ENCODE measurements at regions not wholly inside any gene's neighbourhood (a gene's known extent, or its start where the extent isn't known, plus 50 kb on each side); places are given as distances from the start of the nearest gene placed in this dataset.

DNA sequence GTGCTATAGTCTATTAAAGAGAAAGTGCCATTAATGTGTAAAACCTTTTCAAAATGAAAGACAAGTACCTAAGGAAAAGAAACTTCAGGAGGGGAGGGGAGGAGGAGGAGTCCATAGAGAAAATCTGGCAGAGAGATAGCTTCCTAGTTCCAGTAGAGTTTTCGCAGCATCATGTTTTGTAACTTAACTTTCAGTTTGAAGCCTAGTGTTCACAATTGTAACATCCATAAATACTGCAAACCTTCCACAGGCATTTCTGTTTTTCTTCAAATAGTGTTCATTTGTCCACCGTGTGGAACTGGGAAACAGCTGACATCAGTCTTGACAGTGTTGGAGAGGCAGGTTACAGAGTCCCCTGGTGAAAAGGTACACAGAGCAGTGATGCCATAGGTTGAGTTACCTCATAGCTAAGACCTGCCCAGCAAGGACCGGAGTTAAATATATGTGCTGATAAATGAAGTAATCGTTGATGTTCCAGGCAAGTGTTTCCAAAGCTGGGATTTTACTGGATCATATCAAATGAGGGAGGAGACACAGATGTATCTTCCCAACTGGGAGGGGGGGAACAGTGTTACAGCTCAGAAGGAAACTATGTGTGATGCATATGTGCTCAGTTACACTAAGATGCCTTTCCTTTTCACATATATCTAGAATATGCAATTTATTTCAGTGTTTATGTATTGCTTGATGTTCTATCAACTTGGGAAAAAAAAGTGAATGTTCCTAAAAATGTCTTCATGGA lies 369.5 kb upstream of the FAM241A start:
- no peak for DNase-seq

- no peak for DNase-seq
Measured at GRCh38 chr4:111776561-111776960, 368.7 kb upstream of the FAM241A start.

- DNase-seq = no peak
Measured at GRCh38 chr4:111778543-111778942, 366.7 kb upstream of the FAM241A start.

DNA sequence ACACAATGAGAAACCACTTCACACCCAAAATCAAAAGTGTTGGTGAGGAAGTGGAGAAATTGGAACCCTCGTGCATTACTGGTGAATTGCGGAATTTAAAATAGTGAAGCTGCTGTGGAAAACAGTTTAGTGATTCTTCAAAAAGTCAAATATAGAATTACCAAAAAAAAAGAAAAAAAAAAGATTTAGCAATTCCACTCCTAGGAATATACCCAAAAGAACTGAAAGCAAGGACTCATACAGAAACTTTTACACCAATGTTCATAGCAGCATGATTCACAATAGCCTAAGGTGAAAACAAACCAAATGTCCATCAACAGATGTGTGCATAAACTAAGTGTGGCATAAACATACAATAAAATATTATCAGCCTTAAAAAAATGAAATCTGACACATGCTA lies 364.3 kb upstream of the FAM241A start:
- no peak for DNase-seq

DNA sequence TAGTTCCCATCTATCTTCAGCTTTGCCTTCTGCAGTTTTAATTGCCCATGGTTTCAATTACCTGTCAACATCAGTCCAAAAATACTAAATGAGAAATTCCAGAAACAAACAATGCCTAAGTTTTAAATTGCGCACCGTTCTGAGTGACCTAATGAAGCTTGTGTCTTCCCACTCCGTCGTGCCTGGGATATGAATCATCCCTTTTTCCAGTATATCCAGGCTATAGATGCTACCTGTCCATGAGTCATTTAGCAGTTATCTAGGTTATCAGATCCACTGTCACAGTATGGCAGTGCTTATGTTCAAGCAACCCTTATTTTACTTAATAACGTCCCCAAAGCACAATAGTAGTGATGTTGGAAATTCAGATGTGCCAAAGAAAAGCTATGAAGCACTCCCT lies 363.6 kb upstream of the FAM241A start:
- DNase-seq = no peak

- no peak for DNase-seq
Measured at GRCh38 chr4:111788099-111788498, 357.2 kb upstream of the FAM241A start.

DNA sequence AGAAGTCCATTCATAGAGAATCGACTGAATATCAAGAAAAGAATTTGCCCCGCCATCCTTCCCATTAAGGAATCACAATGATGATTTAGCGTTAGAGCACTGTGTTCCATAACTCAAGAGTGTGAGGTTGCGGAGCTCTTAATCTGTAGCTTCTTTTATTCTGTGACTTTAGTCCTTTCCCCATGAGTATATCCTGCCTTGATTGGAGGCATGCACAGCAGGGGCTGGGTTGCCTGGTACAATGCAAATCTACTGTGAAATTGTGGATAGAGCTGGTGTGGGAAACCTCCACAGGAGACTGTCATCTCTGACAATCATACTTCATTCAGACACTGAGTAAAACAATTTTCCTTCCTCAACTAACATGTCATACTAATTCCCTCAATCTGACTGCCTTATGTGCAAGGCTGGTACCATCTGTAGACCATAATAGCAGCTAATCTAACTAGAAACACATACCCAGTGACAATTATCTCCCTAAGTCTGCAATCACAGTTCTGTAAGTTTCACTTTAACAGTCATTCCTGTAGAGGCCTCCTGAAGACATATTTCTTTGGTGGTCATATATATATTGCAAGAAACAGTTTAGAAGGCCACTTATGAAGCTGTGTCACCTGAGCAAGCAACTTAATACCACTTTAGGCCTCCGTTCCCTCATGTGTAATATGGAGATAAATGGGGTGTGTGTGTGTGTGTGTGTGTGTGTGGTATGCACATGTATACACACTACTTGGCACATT lies 355.2 kb upstream of the FAM241A start:
- no peak for DNase-seq

DNA sequence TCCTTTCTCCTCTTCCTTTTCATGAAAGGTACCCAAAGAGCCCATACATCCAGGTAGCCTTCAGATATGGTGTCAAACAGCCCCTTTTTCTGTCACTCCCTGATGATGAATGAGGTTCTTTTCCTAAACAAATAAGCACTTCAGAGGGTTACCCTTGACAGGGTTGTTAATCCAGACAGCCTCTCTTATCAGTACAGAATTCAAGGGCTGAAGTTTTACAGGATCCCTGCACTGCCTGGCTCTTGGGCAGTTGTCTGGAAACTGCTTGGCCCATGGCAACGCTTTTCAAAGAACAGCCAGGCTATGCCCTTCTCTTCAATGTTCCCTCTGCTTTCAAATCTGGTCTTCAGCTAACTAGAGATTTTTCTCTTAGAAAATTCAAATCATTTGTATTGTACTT lies 352.6 kb upstream of the FAM241A start:
- DNase-seq = no peak

GRCh38 chr4:111793433-111794091 lies 351.7 kb upstream of the FAM241A start:
- DNase-seq = no peak

DNA sequence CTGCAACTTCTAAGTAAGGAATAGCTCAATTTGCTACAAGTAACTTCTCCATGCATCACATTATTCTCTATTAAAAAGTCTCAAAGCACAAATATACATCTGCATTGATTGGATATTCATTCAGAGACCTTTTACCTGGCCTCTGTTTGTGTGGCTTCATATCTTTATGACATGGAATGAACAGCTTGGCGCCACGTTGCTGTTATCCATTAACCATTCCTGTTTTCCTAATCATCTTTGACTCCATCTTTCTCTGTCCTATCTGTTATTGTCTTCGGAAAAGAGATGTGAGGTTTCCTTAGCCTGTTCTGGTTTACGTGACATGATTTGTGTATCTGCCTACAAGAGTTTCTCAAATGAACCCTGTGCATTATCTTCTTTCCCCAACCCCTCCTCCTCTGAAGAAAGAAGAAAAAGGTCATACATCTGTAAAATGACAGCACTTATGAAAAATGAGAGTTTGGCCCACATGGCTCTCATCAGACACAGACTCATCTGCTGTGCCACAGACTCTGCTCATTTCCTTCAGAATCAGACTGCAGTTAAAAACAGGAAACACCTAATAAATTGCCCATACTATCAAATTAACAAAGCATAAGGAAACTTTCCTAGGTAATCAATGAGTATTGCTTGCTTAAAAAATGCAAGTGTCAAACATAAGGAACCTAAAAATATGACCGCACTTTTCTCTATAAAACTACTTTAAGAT lies 347.6 kb upstream of the FAM241A start:
- no peak for DNase-seq

DNA sequence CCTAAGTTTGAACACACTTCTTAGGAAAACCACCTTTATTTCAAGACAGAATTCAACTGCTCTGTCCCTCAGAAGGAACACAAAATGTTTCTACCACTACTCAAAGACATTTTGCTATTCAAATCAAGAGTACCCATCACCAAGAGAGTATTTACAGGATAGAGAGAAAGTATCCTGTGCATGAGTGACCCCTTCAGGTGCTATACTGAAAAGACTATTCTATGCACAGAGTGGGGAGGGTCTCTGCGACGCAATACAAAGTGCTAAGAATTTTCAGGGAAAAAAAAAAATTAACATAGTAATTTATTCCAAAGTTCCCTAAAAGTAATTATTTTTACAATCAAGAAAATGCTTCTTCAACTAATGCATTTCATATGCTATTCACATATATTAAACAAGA lies 346.4 kb upstream of the FAM241A start:
- DNase-seq = no peak

- DNase-seq = no peak
Measured at GRCh38 chr4:111800551-111800950, 344.7 kb upstream of the FAM241A start.

DNA sequence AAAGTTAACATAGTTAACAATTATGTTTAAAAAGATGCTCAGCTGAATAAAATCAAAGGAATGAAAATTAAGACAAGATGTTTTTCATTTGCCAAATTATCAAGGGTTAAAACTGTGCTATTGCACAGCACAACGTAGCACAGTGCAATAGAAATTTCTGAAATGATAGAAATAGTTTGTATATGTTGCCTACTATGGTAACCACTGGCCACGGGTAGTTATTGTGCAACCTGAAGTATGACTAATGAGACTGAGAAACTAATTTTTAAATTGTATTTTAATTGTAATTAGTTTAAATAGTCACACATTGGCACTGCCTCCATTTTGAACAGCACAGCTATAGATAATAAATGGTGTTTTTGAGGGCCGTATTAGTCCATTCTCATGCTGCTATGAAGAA lies 343.1 kb upstream of the FAM241A start:
- no peak for DNase-seq

DNA sequence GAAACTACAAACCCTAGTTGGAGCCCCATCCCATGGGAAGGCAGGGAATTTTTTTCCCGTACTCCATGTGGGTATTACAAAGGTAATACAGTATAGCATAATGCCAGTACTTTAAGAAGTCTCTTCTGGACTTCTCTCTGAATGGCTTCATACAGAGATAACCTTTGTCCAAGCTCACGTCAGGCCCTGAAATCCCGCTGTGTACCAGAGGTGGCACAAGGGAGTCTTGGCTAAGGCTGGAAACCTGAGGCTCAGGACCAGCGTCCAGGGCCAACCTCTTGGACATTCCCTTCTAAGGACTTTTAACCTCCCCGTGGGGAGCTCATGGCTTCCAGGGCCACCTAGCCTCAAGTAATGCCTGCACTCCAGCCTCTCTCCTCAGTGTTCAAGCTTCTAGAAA lies 338.9 kb upstream of the FAM241A start:
- no peak for DNase-seq

DNA sequence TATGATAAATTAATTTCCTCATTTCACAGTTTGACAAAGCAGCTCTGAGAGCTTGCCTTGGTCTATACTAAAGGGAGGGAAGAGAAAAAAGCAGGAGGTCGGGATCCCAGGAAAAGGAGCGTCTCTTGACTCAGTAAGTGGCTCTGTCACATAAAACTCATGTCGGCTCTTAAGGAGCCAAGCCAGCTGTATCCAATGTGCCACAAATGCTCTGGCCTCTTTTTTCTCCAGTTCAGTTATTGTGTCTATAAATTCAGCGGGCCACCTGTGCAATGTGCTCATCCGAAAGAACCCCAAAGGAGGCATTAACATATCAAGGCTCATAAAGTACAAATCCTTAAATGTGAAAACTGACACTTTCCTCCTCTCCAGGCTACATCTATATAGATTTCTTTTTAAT lies 337.7 kb upstream of the FAM241A start:
- DNase-seq = no peak

- no peak for DNase-seq
Measured at GRCh38 chr4:111808174-111808573, 337.1 kb upstream of the FAM241A start.

DNA sequence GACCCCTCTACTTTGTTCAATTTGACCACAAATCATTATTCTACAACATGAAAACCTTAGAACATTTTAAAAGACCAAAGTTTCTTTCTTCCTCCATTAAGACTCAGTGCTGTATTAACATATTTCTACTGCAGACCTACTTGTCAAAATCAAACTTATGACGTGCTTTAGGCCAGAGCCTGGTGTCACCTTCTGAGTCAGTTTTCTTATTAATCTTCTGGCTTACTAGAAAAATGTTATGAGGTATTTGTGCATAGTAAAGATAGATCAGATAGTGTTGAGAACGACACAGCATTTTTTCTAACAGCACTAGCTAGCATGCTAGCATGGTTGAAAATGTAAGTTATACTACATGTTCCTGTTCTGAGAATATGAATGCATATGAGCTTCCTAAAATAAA lies 333.6 kb upstream of the FAM241A start:
- no peak for DNase-seq

DNA sequence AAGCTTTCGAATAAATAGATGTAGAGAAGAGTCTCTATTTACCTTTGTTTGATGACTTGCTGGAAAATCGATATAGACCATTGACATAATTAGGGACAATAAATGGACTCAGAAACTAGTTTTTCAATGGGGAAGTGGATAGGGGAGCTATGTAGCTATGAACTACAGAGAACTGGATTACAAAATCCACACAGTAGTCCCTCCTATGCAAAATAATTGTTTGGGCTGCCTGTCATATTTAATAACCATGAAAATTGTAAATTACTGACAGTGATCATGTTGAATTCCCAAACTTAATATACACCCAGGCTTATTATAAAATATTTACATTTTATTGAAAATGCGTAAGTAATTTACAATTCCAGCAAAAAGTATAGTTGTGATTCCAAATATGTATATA lies 333.1 kb upstream of the FAM241A start:
- DNase-seq = no peak

DNA sequence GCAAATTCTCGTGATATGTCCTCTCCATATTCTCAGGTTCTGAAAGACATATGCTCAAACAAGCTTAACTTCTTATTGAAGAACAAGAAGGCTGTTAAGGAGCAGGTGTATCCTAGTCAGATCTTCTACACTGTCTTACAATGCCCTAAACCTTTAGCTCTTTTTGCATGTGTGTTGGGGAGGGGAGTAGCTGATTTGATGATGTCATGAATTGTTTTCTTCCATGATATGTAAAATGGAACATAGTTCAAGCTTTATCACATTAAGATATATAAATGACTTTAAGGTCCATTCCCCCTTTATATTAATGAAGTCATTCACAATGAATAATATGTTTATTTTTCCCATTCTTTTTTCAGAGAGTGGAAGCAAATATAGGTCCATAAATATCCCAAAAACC lies 332.5 kb upstream of the FAM241A start:
- no peak for DNase-seq

DNA sequence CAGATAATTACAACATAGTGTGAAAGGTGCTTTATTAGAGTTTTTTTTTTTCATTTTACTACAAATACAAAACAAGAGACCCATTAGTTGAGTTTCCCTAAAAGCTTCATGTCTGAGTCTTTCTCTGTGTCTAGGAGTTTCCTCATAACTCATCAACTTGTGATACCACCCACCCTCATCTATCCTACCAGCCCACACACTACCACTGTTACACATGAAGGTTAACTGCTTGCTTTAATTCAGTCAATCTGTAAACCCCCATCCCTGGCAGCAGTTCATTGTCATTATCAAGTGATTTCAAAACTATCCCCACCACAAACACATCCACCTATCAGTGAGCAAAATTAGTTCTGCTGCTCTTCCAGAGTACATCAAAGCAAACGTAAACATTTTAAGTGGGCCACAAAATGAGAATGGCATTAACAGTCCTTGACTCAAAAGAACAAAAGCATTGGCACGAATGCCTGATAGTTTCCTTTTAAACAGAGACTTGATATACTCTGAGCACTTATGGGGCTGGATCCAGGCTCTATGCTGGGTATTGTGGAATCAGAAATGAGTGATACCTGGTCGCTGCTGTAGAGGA lies 331.6 kb upstream of the FAM241A start:
- no peak for DNase-seq

- DNase-seq = no peak
Measured at GRCh38 chr4:111814961-111815360, 330.3 kb upstream of the FAM241A start.

DNA sequence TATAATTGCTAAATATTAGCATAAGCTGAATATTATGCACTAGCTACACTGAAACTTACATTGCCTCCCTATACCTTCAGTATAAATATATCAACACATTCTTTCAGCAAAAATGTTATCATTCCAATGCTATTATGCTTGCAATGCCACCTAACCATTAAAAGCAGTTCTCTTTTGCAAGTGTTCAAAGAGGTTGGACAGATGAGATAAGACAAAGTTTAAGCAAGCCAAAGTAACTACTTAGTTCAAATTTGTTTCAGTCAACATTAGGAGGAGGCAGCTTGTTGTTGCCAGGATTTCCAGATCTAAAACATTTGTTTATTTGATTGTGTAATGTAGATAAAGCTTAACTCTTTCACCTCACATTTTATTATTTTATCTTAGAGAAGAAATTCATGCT lies 323.9 kb upstream of the FAM241A start:
- no peak for DNase-seq

DNA sequence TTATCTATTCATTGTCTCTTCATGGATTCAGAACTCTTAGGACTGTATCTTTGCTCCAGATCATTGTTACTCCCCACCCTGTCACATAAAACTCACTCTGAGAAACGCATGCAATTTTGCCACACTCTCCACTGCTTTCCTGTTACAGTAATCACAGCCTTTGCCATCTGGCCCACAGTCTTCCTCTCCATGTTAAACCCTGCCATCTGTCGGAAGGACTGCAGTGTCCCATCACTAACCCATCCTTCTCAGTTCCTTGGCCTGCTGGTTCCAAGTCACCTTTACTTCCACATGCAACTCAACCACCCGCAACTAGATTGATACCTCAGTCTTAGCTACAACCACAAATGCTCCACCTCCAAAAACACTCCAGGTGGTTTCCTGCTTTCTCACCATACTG lies 308.7 kb upstream of the FAM241A start:
- DNase-seq = no peak
